SK-N-MC (cell line): ENCODE measurements at regions not wholly inside any gene's neighbourhood (a gene's known extent, or its start where the extent isn't known, plus 50 kb on each side); places are given as distances from the start of the nearest gene placed in this dataset.

Experiments used
- EZH2 ChIP-seq: fragments of 200-600 bp; sonication (generic); IDR thresholded peaks from one replicate; pipeline ENCODE4 v1.6.1; 2017; ENCODE audit warnings: antibody characterized with exemption
- POLR2AphosphoS5 ChIP-seq: IDR thresholded peaks from 2 replicates; pipeline ENCODE4 v1.6.1; 2012; ENCODE audit warnings: mild to moderate bottlenecking, low read depth, low read length, borderline replicate concordance

- TF ChIP-seq EZH2 (no peak), POLR2AphosphoS5 (no peak)
Measured at GRCh38 chr1:30184393-30185141, 538.8 kb downstream of the MATN1 start.
